Ishikawa (cell line): ENCODE measurements at regions not wholly inside any gene's neighbourhood (a gene's known extent, or its start where the extent isn't known, plus 50 kb on each side); places are given as distances from the start of the nearest gene placed in this dataset.

ENCODE experiments used
- CEBPB ChIP-seq: IDR thresholded peaks from 2 replicates; pipeline ENCODE4 v1.6.1; 2012
- CREB1 ChIP-seq: IDR thresholded peaks from 2 replicates; pipeline ENCODE4 v1.6.1; 2012; ENCODE audit warnings: low read depth
- EGR1 ChIP-seq: IDR thresholded peaks from 2 replicates; pipeline ENCODE4 v1.6.1; 2012
- EP300 ChIP-seq: IDR thresholded peaks from 2 replicates; pipeline ENCODE4 v1.6.1; 2012; ENCODE audit warnings: borderline replicate concordance
- FOXM1 ChIP-seq: IDR thresholded peaks from 2 replicates; pipeline ENCODE4 v1.6.1; 2012; ENCODE audit warnings: low read depth, borderline replicate concordance
- MAX ChIP-seq: IDR thresholded peaks from 2 replicates; pipeline ENCODE4 v1.6.1; 2012
- NFIC ChIP-seq: IDR thresholded peaks from 2 replicates; pipeline ENCODE4 v1.6.1; 2012
- RAD21 ChIP-seq: IDR thresholded peaks from 2 replicates; pipeline ENCODE4 v1.6.1; 2012; ENCODE audit warnings: low read depth
- REST ChIP-seq: IDR thresholded peaks from 2 replicates; pipeline ENCODE4 v1.6.1; 2012; ENCODE audit warnings: low read depth, mild to moderate bottlenecking
- TAF1 ChIP-seq: IDR thresholded peaks from 2 replicates; pipeline ENCODE4 v1.6.1; 2012; ENCODE audit warnings: low read depth, mild to moderate bottlenecking
- TCF12 ChIP-seq: IDR thresholded peaks from 2 replicates; pipeline ENCODE4 v1.6.1; 2012; ENCODE audit warnings: low read depth
- TEAD4 ChIP-seq: IDR thresholded peaks from 2 replicates; pipeline ENCODE4 v1.6.1; 2012
- USF1 ChIP-seq: IDR thresholded peaks from 2 replicates; pipeline ENCODE4 v1.6.1; 2012
- YY1 ChIP-seq: IDR thresholded peaks from 2 replicates; pipeline ENCODE4 v1.6.1; 2012; ENCODE audit warnings: low read depth
- ZBTB7A ChIP-seq: IDR thresholded peaks from 2 replicates; pipeline ENCODE4 v1.6.1; 2012; ENCODE audit warnings: low read depth

GRCh38 chr18:77457681-77458080 is 208.0 kb downstream of the GALR1 start:
- no peak for TF ChIP-seq NFIC
- no peak for TF ChIP-seq TEAD4
- TF ChIP-seq TCF12: no peak
- TF ChIP-seq TAF1: no peak
- TF ChIP-seq EGR1: no peak

- TF ChIP-seq YY1 (no peak), MAX (no peak), FOXM1 (no peak), REST (no peak)
Observed at GRCh38 chr18:77461062-77461688, 211.5 kb downstream of the GALR1 start.

GRCh38 chr18:77464917-77465316 is 215.3 kb downstream of the GALR1 start:
- TF ChIP-seq TAF1 (no peak), NFIC (no peak), FOXM1 (no peak), EP300 (no peak), CEBPB (no peak), EGR1 (no peak), REST (no peak), RAD21 (no peak), CREB1 (no peak), TCF12 (no peak), TEAD4 (no peak), USF1 (no peak), YY1 (no peak), MAX (no peak), ZBTB7A (no peak)

- TF ChIP-seq EGR1: no peak
- no peak for TF ChIP-seq NFIC
- TF ChIP-seq CEBPB: no peak
- no peak for TF ChIP-seq FOXM1
- no peak for TF ChIP-seq MAX
- TF ChIP-seq TEAD4: no peak
- TF ChIP-seq CREB1: no peak
- TF ChIP-seq YY1: no peak
- no peak for TF ChIP-seq TAF1
Observed at GRCh38 chr18:77466890-77467289, 217.2 kb downstream of the GALR1 start.

GRCh38 chr18:77469131-77469530 is 219.5 kb downstream of the GALR1 start:
- TF ChIP-seq YY1 (no peak), USF1 (no peak), FOXM1 (no peak), CREB1 (no peak), EGR1 (no peak), REST (no peak), MAX (no peak), NFIC (no peak), TAF1 (no peak), TCF12 (no peak), TEAD4 (no peak), EP300 (no peak), RAD21 (no peak), CEBPB (no peak), ZBTB7A (no peak)
